ENCODE measurements at regions not wholly inside any gene's neighbourhood (a gene's known extent, or its start where the extent isn't known, plus 50 kb on each side); places are given as distances from the start of the nearest gene placed in this dataset.

DNA sequence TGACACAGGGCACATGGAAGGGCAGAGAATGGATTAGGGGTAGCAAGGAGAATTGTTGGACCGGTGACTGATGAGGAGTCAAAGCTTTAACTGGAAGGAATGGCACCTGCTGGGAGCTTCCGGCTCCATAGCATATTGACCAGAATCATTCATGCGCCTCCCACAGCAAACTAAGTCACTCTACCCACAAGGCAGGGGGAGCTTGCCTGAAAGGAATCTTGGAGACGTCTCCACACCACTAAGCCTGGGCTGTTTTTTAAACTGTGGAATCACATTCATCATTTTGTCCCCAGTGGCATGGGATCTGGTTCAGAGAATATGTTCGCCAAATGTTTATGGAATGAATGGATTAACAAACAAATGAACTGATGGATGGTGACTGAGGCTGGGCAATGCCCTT lies 57.0 kb upstream of the ITGA11 start:
- TF ChIP-seq, protein P1, sequence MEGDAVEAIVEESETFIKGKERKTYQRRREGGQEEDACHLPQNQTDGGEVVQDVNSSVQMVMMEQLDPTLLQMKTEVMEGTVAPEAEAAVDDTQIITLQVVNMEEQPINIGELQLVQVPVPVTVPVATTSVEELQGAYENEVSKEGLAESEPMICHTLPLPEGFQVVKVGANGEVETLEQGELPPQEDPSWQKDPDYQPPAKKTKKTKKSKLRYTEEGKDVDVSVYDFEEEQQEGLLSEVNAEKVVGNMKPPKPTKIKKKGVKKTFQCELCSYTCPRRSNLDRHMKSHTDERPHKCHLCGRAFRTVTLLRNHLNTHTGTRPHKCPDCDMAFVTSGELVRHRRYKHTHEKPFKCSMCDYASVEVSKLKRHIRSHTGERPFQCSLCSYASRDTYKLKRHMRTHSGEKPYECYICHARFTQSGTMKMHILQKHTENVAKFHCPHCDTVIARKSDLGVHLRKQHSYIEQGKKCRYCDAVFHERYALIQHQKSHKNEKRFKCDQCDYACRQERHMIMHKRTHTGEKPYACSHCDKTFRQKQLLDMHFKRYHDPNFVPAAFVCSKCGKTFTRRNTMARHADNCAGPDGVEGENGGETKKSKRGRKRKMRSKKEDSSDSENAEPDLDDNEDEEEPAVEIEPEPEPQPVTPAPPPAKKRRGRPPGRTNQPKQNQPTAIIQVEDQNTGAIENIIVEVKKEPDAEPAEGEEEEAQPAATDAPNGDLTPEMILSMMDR (conservative IDR thresholded peaks at IDR 0.05; ENCODE audit: low read depth, low read length), result no peak
- no peak for TF ChIP-seq POLR2A (IDR thresholded peaks at IDR 0.05; ENCODE audit: low read depth, low read length)
- TF ChIP-seq RCOR1 (IDR thresholded peaks at IDR 0.05; ENCODE audit: insufficient replicate concordance, low read length), result no peak
- TF ChIP-seq, protein P2, sequence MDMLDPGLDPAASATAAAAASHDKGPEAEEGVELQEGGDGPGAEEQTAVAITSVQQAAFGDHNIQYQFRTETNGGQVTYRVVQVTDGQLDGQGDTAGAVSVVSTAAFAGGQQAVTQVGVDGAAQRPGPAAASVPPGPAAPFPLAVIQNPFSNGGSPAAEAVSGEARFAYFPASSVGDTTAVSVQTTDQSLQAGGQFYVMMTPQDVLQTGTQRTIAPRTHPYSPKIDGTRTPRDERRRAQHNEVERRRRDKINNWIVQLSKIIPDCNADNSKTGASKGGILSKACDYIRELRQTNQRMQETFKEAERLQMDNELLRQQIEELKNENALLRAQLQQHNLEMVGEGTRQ (IDR thresholded peaks at IDR 0.05; ENCODE audit: low read depth, low read length), result no peak
- no peak for TF ChIP-seq CEBPB (IDR thresholded peaks at IDR 0.05; ENCODE audit: low read depth, low read length)
- TF ChIP-seq SMC3 (IDR thresholded peaks at IDR 0.05; ENCODE audit: low read depth, low read length), result no peak
- TF ChIP-seq FOS (IDR thresholded peaks at IDR 0.05; ENCODE audit: low read depth, low read length), result no peak
- TF ChIP-seq RAD21 (IDR thresholded peaks at IDR 0.05; ENCODE audit: low read length), result no peak

All from IMR-90 (cell line).